A549 (cell line): ENCODE measurements at regions not wholly inside any gene's neighbourhood (a gene's known extent, or its start where the extent isn't known, plus 50 kb on each side); places are given as distances from the start of the nearest gene placed in this dataset.

Source experiments
- BHLHE40 ChIP-seq: IDR thresholded peaks from 2 replicates; pipeline ENCODE4 v1.6.1; 2012; ENCODE audit warnings: low read depth, low read length, inconsistent platforms
- CEBPB ChIP-seq, 2 experiments: fragments of >200 bp in 1 of 2; sonication (Bioruptor Twin) in 1 of 2; formaldehyde crosslinking in 1 of 2; IDR thresholded peaks; 2 replicates each; pipeline ENCODE4 v1.6.1; 2012 to 2016
- CTCF ChIP-seq: fragments of >200 bp; sonication (Bioruptor Twin); formaldehyde crosslinking; IDR thresholded peaks from 3 replicates; pipeline ENCODE4 v1.5.1; 2016
- HDAC2 ChIP-seq: fragments of 200-600 bp; sonication (generic); IDR thresholded peaks from 2 replicates; pipeline ENCODE4 v1.6.1; 2016
- MAX ChIP-seq: IDR thresholded peaks from 2 replicates; pipeline ENCODE4 v1.6.1; 2012
- MAZ ChIP-seq: fragments of 150-350 bp; IDR thresholded peaks from 2 replicates; pipeline ENCODE4 v1.6.1; 2014; ENCODE audit warnings: antibody characterized with exemption, low read depth, low read length, borderline replicate concordance
- PBX3 ChIP-seq: IDR thresholded peaks from 2 replicates; pipeline ENCODE4 v1.6.1; 2012
- RCOR1 ChIP-seq: fragments of 150-350 bp; IDR thresholded peaks from 2 replicates; pipeline ENCODE4 v1.6.1; 2014; ENCODE audit warnings: antibody characterized with exemption, low read length, low read depth
- REST ChIP-seq: fragments of 200-600 bp; sonication (generic); IDR thresholded peaks from 2 replicates; pipeline ENCODE4 v1.6.1; 2016; ENCODE audit warnings: antibody characterized with exemption, mild to moderate bottlenecking, moderate library complexity
- USF2 ChIP-seq: fragments of 450-650 bp; IDR thresholded peaks from 2 replicates; pipeline ENCODE4 v1.6.1; 2014; ENCODE audit warnings: antibody characterized with exemption

GRCh38 chr17:5817475-5818395 lies 233.4 kb upstream of the NLRP1 start:
- TF ChIP-seq CTCF = no peak
- TF ChIP-seq BHLHE40 = no peak
- no peak for TF ChIP-seq HDAC2
- no peak for TF ChIP-seq USF2
- no peak for TF ChIP-seq REST
- TF ChIP-seq RCOR1 = no peak
- TF ChIP-seq MAZ = no peak
- no peak for TF ChIP-seq PBX3
- no peak for TF ChIP-seq CEBPB (IDR thresholded peaks at IDR 0.05)
- no peak for TF ChIP-seq MAX
